B cell (primary cell): ENCODE measurements at regions not wholly inside any gene's neighbourhood (a gene's known extent, or its start where the extent isn't known, plus 50 kb on each side); places are given as distances from the start of the nearest gene placed in this dataset.
"Not testable (repeated sequence)": the region's sequence is repeated elsewhere in the genome, so short reads cannot be mapped to it uniquely, and the experiment has no call there.

ENCODE experiments used
- ATAC-seq: fragments of 200-7000 bp; cut with Tn5 transposase; one replicate; pipeline ENCODE4 v1.10.0; 2021; ENCODE audit warnings: low read depth, mild to moderate bottlenecking, moderate number of reproducible peaks, moderate library complexity
- CTCF ChIA-PET: fragments of 350-600 bp; sonication (Branson Sonifier 250); formaldehyde crosslinking; loops from one replicate; lab custom pipeline; 2021; ENCODE audit warnings: antibody characterized with exemption, inconsistent platforms; lab: Charles Lee
- POLR2A ChIA-PET: fragments of 350-600 bp; sonication (Branson Sonifier 250); formaldehyde crosslinking; loops from one replicate; lab custom pipeline; 2021; ENCODE audit warnings: antibody characterized with exemption; lab: Charles Lee
- DNase-seq: peaks from one replicate; pipeline ENCODE4 v3.0.0; 2013
- H2AFZ ChIP-seq: 2 replicates; pipeline ENCODE4 v1.6.1; 2012; ENCODE audit warnings: mild to moderate bottlenecking, low read depth, low read length; ENCODE audit not compliant: insufficient read depth, poor library complexity, severe bottlenecking
- H3K27ac ChIP-seq, 2 donors: 1 replicate in 1 of 2; 2 replicates in 1 of 2; pipeline ENCODE4 v1.5.1; 2012 to 2013; ENCODE audit warnings: low read length in 2 of 2, mild to moderate bottlenecking in 2 of 2, moderate library complexity in 1 of 2
- H3K27me3 ChIP-seq, 4 experiments: fragments of 200-600 bp in 1 of 4; sonication (generic) in 1 of 4; replicated peaks in 1 of 4; 1 replicate in 2 of 4; 2 replicates in 2 of 4; pipeline versions ENCODE4 v1.6.1 to v1.7.0; 2013 to 2016; ENCODE audit warnings: low read length in 3 of 4, mild to moderate bottlenecking in 2 of 4, mixed read lengths in 1 of 4, moderate library complexity in 1 of 4; ENCODE audit not compliant: insufficient read depth in 4 of 4, control insufficient read depth in 3 of 4; ENCODE audit errors: control extremely low read depth in 1 of 4
- H3K36me3 ChIP-seq, 2 experiments: replicated peaks in 1 of 2; 1 replicate in 1 of 2; 2 replicates in 1 of 2; pipeline versions ENCODE4 v1.6.1 to v1.7.1; 2013; ENCODE audit warnings: low read length in 1 of 2; ENCODE audit not compliant: insufficient read depth in 2 of 2, control insufficient read depth in 1 of 2; ENCODE audit errors: control extremely low read depth in 1 of 2, extremely low read depth in 1 of 2
- H3K4me1 ChIP-seq, 2 donors: fragments of 200-600 bp in 1 of 2; sonication (generic) in 1 of 2; 1 replicate in 1 of 2; 2 replicates in 1 of 2; pipeline versions ENCODE4 v1.5.1 to v1.6.1; 2013 to 2017; ENCODE audit warnings: low read length in 2 of 2; ENCODE audit not compliant: control insufficient read depth in 2 of 2, insufficient read depth in 2 of 2
- H3K4me2 ChIP-seq: replicated peaks from 2 replicates; pipeline ENCODE3; 2012; ENCODE audit warnings: mild to moderate bottlenecking, low read depth, low read length; ENCODE audit not compliant: poor library complexity, severe bottlenecking
- H3K4me3 ChIP-seq, 5 experiments: fragments of 200-600 bp in 1 of 5; sonication (generic) in 1 of 5; 1 replicate in 3 of 5; 2 replicates in 2 of 5; pipeline versions ENCODE4 v1.5.1 to v1.7.0; 2011 to 2016; ENCODE audit warnings: low read length in 4 of 5, mild to moderate bottlenecking in 4 of 5, low read depth in 2 of 5, control low read depth in 1 of 5, moderate library complexity in 1 of 5; ENCODE audit not compliant: insufficient read depth in 1 of 5; ENCODE audit errors: control extremely low read depth in 1 of 5, extremely low read depth in 1 of 5
- H3K79me2 ChIP-seq: fragments of 200-600 bp; sonication (generic); one replicate; pipeline ENCODE4 v1.6.0; 2016; ENCODE audit warnings: low read length; ENCODE audit not compliant: control insufficient read depth, insufficient read depth
- H3K9ac ChIP-seq: fragments of 200-600 bp; sonication (generic); 2 replicates; pipeline ENCODE4 v1.6.1; 2017; ENCODE audit warnings: mild to moderate bottlenecking, low read length, moderate library complexity
- H3K9me3 ChIP-seq, 3 donors: one replicate each; pipeline versions ENCODE4 v1.6.1 to v1.7.1; 2013; ENCODE audit warnings: low read length in 2 of 3; ENCODE audit not compliant: control insufficient read depth in 2 of 3, insufficient read depth in 1 of 3; ENCODE audit errors: control extremely low read depth in 1 of 3
- H4K20me1 ChIP-seq: 2 replicates; pipeline ENCODE4 v1.6.0; 2012; ENCODE audit warnings: mild to moderate bottlenecking, low read length; ENCODE audit not compliant: insufficient read depth, control insufficient read depth, poor library complexity, severe bottlenecking
- H3K27ac Mint-ChIP-seq: one replicate; pipeline ENCODE4 v1.8.0; 2021; ENCODE audit warnings: mixed read lengths
- H3K27me3 Mint-ChIP-seq: one replicate; pipeline ENCODE4 v1.8.0; 2021; ENCODE audit warnings: mixed read lengths
- H3K4me1 Mint-ChIP-seq: one replicate; pipeline ENCODE4 v1.8.0; 2021; ENCODE audit warnings: mixed read lengths
- H3K4me3 Mint-ChIP-seq: one replicate; pipeline ENCODE4 v1.8.0; 2021; ENCODE audit warnings: mixed read lengths
- H3K9me3 Mint-ChIP-seq: one replicate; pipeline ENCODE4 v1.8.0; 2022; ENCODE audit warnings: mixed read lengths; ENCODE audit not compliant: insufficient read depth
- CTCF ChIP-seq: fragments of 200-600 bp; IDR thresholded peaks from one replicate; pipeline ENCODE4 v1.8.0; 2022; ENCODE audit warnings: antibody characterized with exemption, mild to moderate bottlenecking
- EZH2 ChIP-seq: IDR thresholded peaks from 2 replicates; pipeline ENCODE4 v1.6.1; 2012; ENCODE audit warnings: borderline replicate concordance, low read depth, mild to moderate bottlenecking, moderate library complexity, low read length; ENCODE audit not compliant: insufficient read depth, poor library complexity, severe bottlenecking
- WGBS: methylation state at CpG from one replicate; pipeline ENCODE4 v1.1.5; 2013; ENCODE audit warnings: missing lambda C conversion rate; ENCODE audit not compliant: insufficient coverage; 5-methylcytosine and 5-hydroxymethylcytosine counted together
- intact Hi-C: fragments of 100-400 bp; cut with micrococcal nuclease; formaldehyde crosslinking; loops from one replicate; pipeline ENCODE4 v1.10.0; 2022

- Mint-ChIP-seq H3K4me3 (no peak overlapping the region), H3K9me3 (no peaks in the 10 kb centered on the region), H3K4me1 (no peaks in the 10 kb centered on the region), H3K27ac (no peak overlapping the region), H3K27me3 (no peaks in the 10 kb centered on the region)
- ChIA-PET CTCF (no interaction called here), POLR2A (no interaction called here)
- no peak for ATAC-seq
- Histone ChIP-seq H3K4me1 (no peaks in the 10 kb centered on the region), H2AFZ (no peak overlapping the region), H3K9ac (no peak overlapping the region), H3K4me3 (no peak overlapping the region), H3K9me3 (no peaks in the 10 kb centered on the region), H3K4me2 (no peak overlapping the region), H3K27me3 (no peaks in the 10 kb centered on the region), H3K27ac (no peak overlapping the region), H4K20me1 (no peaks in the 10 kb centered on the region), H3K79me2 (no peaks in the 10 kb centered on the region), H3K36me3 (no peaks in the 10 kb centered on the region)
- WGBS, result 100% methylated on average over 1 of the region's 7 CpGs
- intact Hi-C loops, result no loop called here
- TF ChIP-seq CTCF (no peak), EZH2 (no peak)
- DNase-seq, result no peak
Observed at GRCh38 chr3:87436781-87437543, 160.6 kb upstream of the POU1F1 start.

- H3K9me3 ChIP-seq, result no peaks in the 10 kb centered on the region
- ChIA-PET POLR2A (no interaction called here), CTCF (no interaction called here)
- no peak overlapping the region for H3K9ac ChIP-seq
- H3K27ac Mint-ChIP-seq, result no peak overlapping the region
- no peak overlapping the region for H2AFZ ChIP-seq
- DNase-seq (no peak), ATAC-seq (no peak)
- no peaks in the 10 kb centered on the region for H3K9me3 Mint-ChIP-seq
- H3K36me3 ChIP-seq, result no peaks in the 10 kb centered on the region
- no peak overlapping the region for H3K4me3 ChIP-seq
- H3K27me3 Mint-ChIP-seq, result no peaks in the 10 kb centered on the region
- H4K20me1 ChIP-seq, result no peaks in the 10 kb centered on the region
- no peaks in the 10 kb centered on the region for H3K4me1 ChIP-seq
- no peaks in the 10 kb centered on the region for H3K4me1 Mint-ChIP-seq
- WGBS, result 0% methylated on average over 1 of the region's 5 CpGs
- no peaks in the 10 kb centered on the region for H3K79me2 ChIP-seq
- no peak overlapping the region for H3K4me2 ChIP-seq
- H3K4me3 Mint-ChIP-seq, result no peak overlapping the region
- no peaks in the 10 kb centered on the region for H3K27me3 ChIP-seq
- TF ChIP-seq EZH2 (no peak), CTCF (no peak)
- no peak overlapping the region for H3K27ac ChIP-seq
- intact Hi-C loops, result no loop called here
Observed at GRCh38 chr3:87435926-87436620, 159.7 kb upstream of the POU1F1 start.

GRCh38 chr3:87433445-87433844 is 157.1 kb upstream of the POU1F1 start:
- POLR2A ChIA-PET, H3K27ac ChIP-seq, H3K27ac Mint-ChIP-seq, H3K79me2 ChIP-seq, DNase-seq, intact Hi-C loops, H3K36me3 ChIP-seq, H3K9ac ChIP-seq, ATAC-seq, CTCF ChIA-PET, H3K4me2 ChIP-seq, H3K4me3 ChIP-seq, H3K27me3 Mint-ChIP-seq, H3K4me1 ChIP-seq, H3K27me3 ChIP-seq, H2AFZ ChIP-seq, H3K4me1 Mint-ChIP-seq, H4K20me1 ChIP-seq, H3K9me3 Mint-ChIP-seq, H3K4me3 Mint-ChIP-seq, H3K9me3 ChIP-seq: not testable (repeated sequence)
- 89% methylated on average over 2 of the region's 3 CpGs for WGBS
